ENCODE measurements at regions not wholly inside any gene's neighbourhood (a gene's known extent, or its start where the extent isn't known, plus 50 kb on each side); places are given as distances from the start of the nearest gene placed in this dataset.

GRCh38 chr13:38002606-38003005 is 133.0 kb upstream of the TRPC4 start:
- Histone ChIP-seq H3K79me2 (ENCODE audit: control insufficient read depth, insufficient read depth, low read length, poor library complexity) (no peaks in the 10 kb centered on the region), H3K9me3 (ENCODE audit: insufficient read depth, low read depth, low read length) (no peaks in the 10 kb centered on the region), H3K14ac (ENCODE audit: low read length) (no peak overlapping the region), H3K4ac (ENCODE audit: low read depth, low read length) (no peak overlapping the region), H3K4me2 (ENCODE audit: low read length) (no peak overlapping the region), H3K9ac (ENCODE audit: low read length) (no peak overlapping the region), H3K4me3 (ENCODE audit: low read depth, low read length) (no peak overlapping the region), H2BK120ac (ENCODE audit: insufficient read depth, low read length, poor library complexity) (no peak overlapping the region), H4K91ac (ENCODE audit: low read depth, low read length) (no peak overlapping the region), H3K23ac (ENCODE audit: low read length) (no peak overlapping the region), H3K18ac (ENCODE audit: low read length) (no peak overlapping the region), H2BK5ac (ENCODE audit: low read depth, low read length, poor library complexity) (no peak overlapping the region), H4K8ac (ENCODE audit: low read depth, low read length) (no peak overlapping the region), H3K36me3 (ENCODE audit: control insufficient read depth in 1 of 2, insufficient read depth in 2 of 2, low read length in 2 of 2) (no peaks in the 10 kb centered on the region), H3K27me3 (ENCODE audit: insufficient read depth, low read length) (no peaks in the 10 kb centered on the region), H3K79me1 (ENCODE audit: low read length) (no peaks in the 10 kb centered on the region), H2AK5ac (ENCODE audit: low read length) (no peak overlapping the region), H2AFZ (ENCODE audit: insufficient read depth, low read length, poor library complexity) (no peak overlapping the region), H3K27ac (ENCODE audit: low read depth, low read length) (no peak overlapping the region), H3K4me1 (ENCODE audit: control insufficient read depth in 1 of 2, insufficient read depth in 2 of 2, low read length in 2 of 2) (no peaks in the 10 kb centered on the region), H2BK12ac (ENCODE audit: low read length) (no peak overlapping the region), H4K12ac (ENCODE audit: low read depth, low read length) (no peak overlapping the region)
- WGBS (ENCODE audit: extremely low coverage, insufficient coverage, insufficient read length) = no CpG with 5 or more reads among the region's 7 CpGs
- no peak for DNase-seq

- Histone ChIP-seq H3K4me3 (ENCODE audit: low read depth, low read length) (no peak overlapping the region), H4K12ac (ENCODE audit: low read depth, low read length) (no peak overlapping the region), H3K4me1 (ENCODE audit: control insufficient read depth in 1 of 2, insufficient read depth in 2 of 2, low read length in 2 of 2) (no peaks in the 10 kb centered on the region), H3K36me3 (ENCODE audit: control insufficient read depth in 1 of 2, insufficient read depth in 2 of 2, low read length in 2 of 2) (no peaks in the 10 kb centered on the region), H2AK5ac (ENCODE audit: low read length) (no peak overlapping the region), H3K18ac (ENCODE audit: low read length) (no peak overlapping the region), H4K8ac (ENCODE audit: low read depth, low read length) (no peak overlapping the region), H3K4ac (ENCODE audit: low read depth, low read length) (no peak overlapping the region), H2BK120ac (ENCODE audit: insufficient read depth, low read length, poor library complexity) (no peak overlapping the region), H3K79me2 (ENCODE audit: control insufficient read depth, insufficient read depth, low read length, poor library complexity) (no peaks in the 10 kb centered on the region), H3K14ac (ENCODE audit: low read length) (no peak overlapping the region), H2BK12ac (ENCODE audit: low read length) (no peak overlapping the region), H2AFZ (ENCODE audit: insufficient read depth, low read length, poor library complexity) (no peak overlapping the region), H3K9me3 (ENCODE audit: insufficient read depth, low read depth, low read length) (no peaks in the 10 kb centered on the region), H3K79me1 (ENCODE audit: low read length) (no peaks in the 10 kb centered on the region), H3K27ac (ENCODE audit: low read depth, low read length) (no peak overlapping the region), H3K27me3 (ENCODE audit: insufficient read depth, low read length) (no peaks in the 10 kb centered on the region), H3K9ac (ENCODE audit: low read length) (no peak overlapping the region), H3K23ac (ENCODE audit: low read length) (no peak overlapping the region), H2BK5ac (ENCODE audit: low read depth, low read length, poor library complexity) (no peak overlapping the region), H4K91ac (ENCODE audit: low read depth, low read length) (no peak overlapping the region), H3K4me2 (ENCODE audit: low read length) (no peak overlapping the region)
- no peak for DNase-seq
These were observed 128.1 kb upstream of the TRPC4 start for GRCh38 chr13:37997641-37998040.

- no peak overlapping the region for H3K4me3 ChIP-seq (ENCODE audit: low read depth, low read length)
- no peaks in the 10 kb centered on the region for H3K79me2 ChIP-seq (ENCODE audit: control insufficient read depth, insufficient read depth, low read length, poor library complexity)
- no peaks in the 10 kb centered on the region for H3K27me3 ChIP-seq (ENCODE audit: insufficient read depth, low read length)
- H2BK12ac ChIP-seq (ENCODE audit: low read length) = no peak overlapping the region
- DNase-seq = no peak
- no peak overlapping the region for H3K23ac ChIP-seq (ENCODE audit: low read length)
- H3K9ac ChIP-seq (ENCODE audit: low read length) = no peak overlapping the region
- no peak overlapping the region for H3K4me2 ChIP-seq (ENCODE audit: low read length)
- no CpG with 5 or more reads among the region's 1 CpG for WGBS (ENCODE audit: extremely low coverage, insufficient coverage, insufficient read length)
- no peak overlapping the region for H3K4ac ChIP-seq (ENCODE audit: low read depth, low read length)
- no peak overlapping the region for H4K8ac ChIP-seq (ENCODE audit: low read depth, low read length)
- no peak overlapping the region for H2BK5ac ChIP-seq (ENCODE audit: low read depth, low read length, poor library complexity)
- no peak overlapping the region for H3K14ac ChIP-seq (ENCODE audit: low read length)
- no peak overlapping the region for H2AFZ ChIP-seq (ENCODE audit: insufficient read depth, low read length, poor library complexity)
- H3K4me1 ChIP-seq (ENCODE audit: control insufficient read depth in 1 of 2, insufficient read depth in 2 of 2, low read length in 2 of 2) = no peaks in the 10 kb centered on the region
- H3K79me1 ChIP-seq (ENCODE audit: low read length) = no peaks in the 10 kb centered on the region
- no peak overlapping the region for H2BK120ac ChIP-seq (ENCODE audit: insufficient read depth, low read length, poor library complexity)
- no peak overlapping the region for H2AK5ac ChIP-seq (ENCODE audit: low read length)
- no peaks in the 10 kb centered on the region for H3K36me3 ChIP-seq (ENCODE audit: control insufficient read depth in 1 of 2, insufficient read depth in 2 of 2, low read length in 2 of 2)
- no peaks in the 10 kb centered on the region for H3K9me3 ChIP-seq (ENCODE audit: insufficient read depth, low read depth, low read length)
- no peak overlapping the region for H3K27ac ChIP-seq (ENCODE audit: low read depth, low read length)
- H3K18ac ChIP-seq (ENCODE audit: low read length) = no peak overlapping the region
- H4K91ac ChIP-seq (ENCODE audit: low read depth, low read length) = no peak overlapping the region
- no peak overlapping the region for H4K12ac ChIP-seq (ENCODE audit: low read depth, low read length)
These were observed 125.5 kb upstream of the TRPC4 start for GRCh38 chr13:37995092-37995491.

- Histone ChIP-seq H3K9me3 (ENCODE audit: insufficient read depth, low read depth, low read length) (no peaks in the 10 kb centered on the region), H3K9ac (ENCODE audit: low read length) (no peak overlapping the region), H4K91ac (ENCODE audit: low read depth, low read length) (no peak overlapping the region), H3K27ac (ENCODE audit: low read depth, low read length) (no peak overlapping the region), H3K79me1 (ENCODE audit: low read length) (no peaks in the 10 kb centered on the region), H3K36me3 (ENCODE audit: control insufficient read depth in 1 of 2, insufficient read depth in 2 of 2, low read length in 2 of 2) (no peaks in the 10 kb centered on the region), H3K23ac (ENCODE audit: low read length) (no peak overlapping the region), H3K4me2 (ENCODE audit: low read length) (no peak overlapping the region), H3K14ac (ENCODE audit: low read length) (no peak overlapping the region), H2AK5ac (ENCODE audit: low read length) (no peak overlapping the region), H3K79me2 (ENCODE audit: control insufficient read depth, insufficient read depth, low read length, poor library complexity) (no peaks in the 10 kb centered on the region), H3K27me3 (ENCODE audit: insufficient read depth, low read length) (no peaks in the 10 kb centered on the region), H2BK5ac (ENCODE audit: low read depth, low read length, poor library complexity) (no peak overlapping the region), H4K8ac (ENCODE audit: low read depth, low read length) (no peak overlapping the region), H2AFZ (ENCODE audit: insufficient read depth, low read length, poor library complexity) (no peak overlapping the region), H3K4me1 (ENCODE audit: control insufficient read depth in 1 of 2, insufficient read depth in 2 of 2, low read length in 2 of 2) (no peaks in the 10 kb centered on the region), H3K4me3 (ENCODE audit: low read depth, low read length) (no peak overlapping the region), H2BK12ac (ENCODE audit: low read length) (no peak overlapping the region), H3K4ac (ENCODE audit: low read depth, low read length) (no peak overlapping the region), H3K18ac (ENCODE audit: low read length) (no peak overlapping the region), H4K12ac (ENCODE audit: low read depth, low read length) (no peak overlapping the region), H2BK120ac (ENCODE audit: insufficient read depth, low read length, poor library complexity) (no peak overlapping the region)
- WGBS (ENCODE audit: extremely low coverage, insufficient coverage, insufficient read length) = no CpG with 5 or more reads among the region's 1 CpG
- DNase-seq = no peak
These were observed 117.2 kb upstream of the TRPC4 start for GRCh38 chr13:37986811-37987210.

- Histone ChIP-seq H4K8ac (ENCODE audit: low read depth, low read length) (no peak overlapping the region), H3K9me3 (ENCODE audit: insufficient read depth, low read depth, low read length) (no peaks in the 10 kb centered on the region), H3K27ac (ENCODE audit: low read depth, low read length) (no peak overlapping the region), H3K9ac (ENCODE audit: low read length) (no peak overlapping the region), H3K18ac (ENCODE audit: low read length) (no peak overlapping the region), H3K79me2 (ENCODE audit: control insufficient read depth, insufficient read depth, low read length, poor library complexity) (no peaks in the 10 kb centered on the region), H3K27me3 (ENCODE audit: insufficient read depth, low read length) (no peaks in the 10 kb centered on the region), H2BK5ac (ENCODE audit: low read depth, low read length, poor library complexity) (no peak overlapping the region), H2AFZ (ENCODE audit: insufficient read depth, low read length, poor library complexity) (no peak overlapping the region), H3K23ac (ENCODE audit: low read length) (no peak overlapping the region), H2BK12ac (ENCODE audit: low read length) (no peak overlapping the region), H2BK120ac (ENCODE audit: insufficient read depth, low read length, poor library complexity) (no peak overlapping the region), H3K4me3 (ENCODE audit: low read depth, low read length) (no peak overlapping the region), H3K4ac (ENCODE audit: low read depth, low read length) (no peak overlapping the region), H3K79me1 (ENCODE audit: low read length) (no peaks in the 10 kb centered on the region), H3K4me2 (ENCODE audit: low read length) (no peak overlapping the region), H3K4me1 (ENCODE audit: control insufficient read depth in 1 of 2, insufficient read depth in 2 of 2, low read length in 2 of 2) (no peaks in the 10 kb centered on the region), H4K12ac (ENCODE audit: low read depth, low read length) (no peak overlapping the region), H2AK5ac (ENCODE audit: low read length) (no peak overlapping the region), H3K36me3 (ENCODE audit: control insufficient read depth in 1 of 2, insufficient read depth in 2 of 2, low read length in 2 of 2) (no peaks in the 10 kb centered on the region), H4K91ac (ENCODE audit: low read depth, low read length) (no peak overlapping the region), H3K14ac (ENCODE audit: low read length) (no peak overlapping the region)
- DNase-seq = no peak
- WGBS (ENCODE audit: extremely low coverage, insufficient coverage, insufficient read length) = no CpG with 5 or more reads among the region's 5 CpGs
These were observed 115.7 kb upstream of the TRPC4 start for GRCh38 chr13:37985281-37985680.
